SK-N-SH treated with all-trans-retinoic acid at 6 μM for 48 hours (cell line): ENCODE measurements at regions not wholly inside any gene's neighbourhood (a gene's known extent, or its start where the extent isn't known, plus 50 kb on each side); places are given as distances from the start of the nearest gene placed in this dataset.

Experiments
- ATAC-seq: fragments of 200-7000 bp; cut with Tn5 transposase; 3 replicates; pipeline ENCODE4 v1.9.1; 2020; ENCODE audit warnings: mild to moderate bottlenecking, moderate library complexity
- ARNTL ChIP-seq: fragments of 450-650 bp; formaldehyde crosslinking; IDR thresholded peaks from 2 replicates; pipeline ENCODE4 v1.5.0; 2020; ENCODE audit warnings: low read depth, mild to moderate bottlenecking, moderate library complexity, borderline replicate concordance
- BACH2 ChIP-seq: fragments of 250-450 bp; sonication (Bioruptor Pico); IDR thresholded peaks from 2 replicates; pipeline ENCODE4 v1.9.0; 2021; ENCODE audit warnings: mild to moderate bottlenecking, borderline replicate concordance
- CREB5 ChIP-seq: fragments of 250-450 bp; sonication (Bioruptor Pico); IDR thresholded peaks from 2 replicates; pipeline ENCODE4 v1.5.1; 2020; ENCODE audit warnings: low read depth, mild to moderate bottlenecking, moderate library complexity
- CSDC2 ChIP-seq: fragments of 250-450 bp; sonication (Bioruptor Pico); IDR thresholded peaks from 2 replicates; pipeline ENCODE4 v1.5.0; 2020; ENCODE audit warnings: mild to moderate bottlenecking, moderate library complexity
- CSRNP3 ChIP-seq: fragments of 250-450 bp; sonication (Bioruptor Pico); IDR thresholded peaks from 2 replicates; pipeline ENCODE4 v1.5.1; 2021; ENCODE audit warnings: mild to moderate bottlenecking, moderate library complexity
- ESRRG ChIP-seq: fragments of 250-450 bp; sonication (Bioruptor Pico); IDR thresholded peaks from 2 replicates; pipeline ENCODE4 v1.6.1; 2021; ENCODE audit warnings: mild to moderate bottlenecking
- GLIS3 ChIP-seq: fragments of 250-450 bp; sonication (Bioruptor Pico); IDR thresholded peaks from 2 replicates; pipeline ENCODE4 v1.5.0; 2020; ENCODE audit warnings: mild to moderate bottlenecking, moderate library complexity
- ISL1 ChIP-seq: fragments of 250-450 bp; sonication (Bioruptor Pico); IDR thresholded peaks from 2 replicates; pipeline ENCODE4 v2.1.2; 2022; ENCODE audit warnings: mild to moderate bottlenecking, moderate library complexity
- OSR1 ChIP-seq: fragments of 250-450 bp; sonication (Bioruptor Pico); IDR thresholded peaks from 2 replicates; pipeline ENCODE4 v1.8.0; 2022; ENCODE audit warnings: moderate library complexity, mild to moderate bottlenecking, inconsistent platforms
- RARB ChIP-seq: fragments of 250-450 bp; sonication (Bioruptor Pico); IDR thresholded peaks from 2 replicates; pipeline ENCODE4 v1.8.0; 2021; ENCODE audit warnings: mild to moderate bottlenecking, moderate library complexity
- SNAI2 ChIP-seq: fragments of 250-450 bp; sonication (Bioruptor Pico); IDR thresholded peaks from 2 replicates; pipeline ENCODE4 v1.5.0; 2020; ENCODE audit warnings: mild to moderate bottlenecking, moderate library complexity
- TCF4 ChIP-seq: fragments of 250-450 bp; sonication (Bioruptor Pico); IDR thresholded peaks from 2 replicates; pipeline ENCODE4 v1.8.0; 2021; ENCODE audit warnings: mild to moderate bottlenecking, moderate library complexity, borderline replicate concordance
- TOX ChIP-seq: fragments of 250-450 bp; sonication (Bioruptor Pico); IDR thresholded peaks from 2 replicates; pipeline ENCODE4 v1.8.0; 2021; ENCODE audit warnings: mild to moderate bottlenecking, moderate library complexity, borderline replicate concordance
- ZC3H10 ChIP-seq: fragments of 250-450 bp; sonication (Bioruptor Pico); IDR thresholded peaks from 2 replicates; pipeline ENCODE4 v1.5.1; 2021; ENCODE audit warnings: mild to moderate bottlenecking, moderate library complexity
- ZFP3 ChIP-seq: fragments of 250-450 bp; sonication (Bioruptor Pico); IDR thresholded peaks from 2 replicates; pipeline ENCODE4 v1.5.0; 2020; ENCODE audit warnings: mild to moderate bottlenecking, moderate library complexity
- ZNF70 ChIP-seq: fragments of 450-650 bp; formaldehyde crosslinking; IDR thresholded peaks from 2 replicates; pipeline ENCODE4 v1.5.0; 2020; ENCODE audit warnings: mild to moderate bottlenecking, moderate library complexity
- ZNF8 ChIP-seq: fragments of 450-650 bp; formaldehyde crosslinking; IDR thresholded peaks from 2 replicates; pipeline ENCODE4 v1.5.0; 2020; ENCODE audit warnings: mild to moderate bottlenecking, moderate library complexity
- TF ChIP-seq, protein P1 (sequence below): fragments of 250-450 bp; sonication (Bioruptor Pico); IDR thresholded peaks from 2 replicates; pipeline ENCODE4 v1.8.0; 2020; ENCODE audit warnings: mild to moderate bottlenecking, moderate library complexity, borderline replicate concordance
- TF ChIP-seq, protein P2 (sequence below): fragments of 250-450 bp; sonication (Bioruptor Pico); IDR thresholded peaks from 2 replicates; pipeline ENCODE4 v1.5.0; 2020; ENCODE audit warnings: mild to moderate bottlenecking, moderate library complexity
- TF ChIP-seq, protein P3 (sequence below): fragments of 250-450 bp; sonication (Bioruptor Pico); IDR thresholded peaks from 2 replicates; pipeline ENCODE4 v1.8.0; 2021; ENCODE audit warnings: low read depth, mild to moderate bottlenecking, moderate library complexity, borderline replicate concordance

- no peak for ATAC-seq
- TF ChIP-seq CSDC2 (CRISPR knock-in tag) (no peak), CREB5 (CRISPR knock-in tag) (no peak), RARB (no peak), ZNF8 (CRISPR knock-in tag) (no peak), GLIS3 (CRISPR knock-in tag) (no peak), TOX (CRISPR knock-in tag) (no peak)
- TF ChIP-seq, protein P1, sequence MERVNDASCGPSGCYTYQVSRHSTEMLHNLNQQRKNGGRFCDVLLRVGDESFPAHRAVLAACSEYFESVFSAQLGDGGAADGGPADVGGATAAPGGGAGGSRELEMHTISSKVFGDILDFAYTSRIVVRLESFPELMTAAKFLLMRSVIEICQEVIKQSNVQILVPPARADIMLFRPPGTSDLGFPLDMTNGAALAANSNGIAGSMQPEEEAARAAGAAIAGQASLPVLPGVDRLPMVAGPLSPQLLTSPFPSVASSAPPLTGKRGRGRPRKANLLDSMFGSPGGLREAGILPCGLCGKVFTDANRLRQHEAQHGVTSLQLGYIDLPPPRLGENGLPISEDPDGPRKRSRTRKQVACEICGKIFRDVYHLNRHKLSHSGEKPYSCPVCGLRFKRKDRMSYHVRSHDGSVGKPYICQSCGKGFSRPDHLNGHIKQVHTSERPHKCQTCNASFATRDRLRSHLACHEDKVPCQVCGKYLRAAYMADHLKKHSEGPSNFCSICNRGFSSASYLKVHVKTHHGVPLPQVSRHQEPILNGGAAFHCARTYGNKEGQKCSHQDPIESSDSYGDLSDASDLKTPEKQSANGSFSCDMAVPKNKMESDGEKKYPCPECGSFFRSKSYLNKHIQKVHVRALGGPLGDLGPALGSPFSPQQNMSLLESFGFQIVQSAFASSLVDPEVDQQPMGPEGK: no peak
- TF ChIP-seq, protein P2, sequence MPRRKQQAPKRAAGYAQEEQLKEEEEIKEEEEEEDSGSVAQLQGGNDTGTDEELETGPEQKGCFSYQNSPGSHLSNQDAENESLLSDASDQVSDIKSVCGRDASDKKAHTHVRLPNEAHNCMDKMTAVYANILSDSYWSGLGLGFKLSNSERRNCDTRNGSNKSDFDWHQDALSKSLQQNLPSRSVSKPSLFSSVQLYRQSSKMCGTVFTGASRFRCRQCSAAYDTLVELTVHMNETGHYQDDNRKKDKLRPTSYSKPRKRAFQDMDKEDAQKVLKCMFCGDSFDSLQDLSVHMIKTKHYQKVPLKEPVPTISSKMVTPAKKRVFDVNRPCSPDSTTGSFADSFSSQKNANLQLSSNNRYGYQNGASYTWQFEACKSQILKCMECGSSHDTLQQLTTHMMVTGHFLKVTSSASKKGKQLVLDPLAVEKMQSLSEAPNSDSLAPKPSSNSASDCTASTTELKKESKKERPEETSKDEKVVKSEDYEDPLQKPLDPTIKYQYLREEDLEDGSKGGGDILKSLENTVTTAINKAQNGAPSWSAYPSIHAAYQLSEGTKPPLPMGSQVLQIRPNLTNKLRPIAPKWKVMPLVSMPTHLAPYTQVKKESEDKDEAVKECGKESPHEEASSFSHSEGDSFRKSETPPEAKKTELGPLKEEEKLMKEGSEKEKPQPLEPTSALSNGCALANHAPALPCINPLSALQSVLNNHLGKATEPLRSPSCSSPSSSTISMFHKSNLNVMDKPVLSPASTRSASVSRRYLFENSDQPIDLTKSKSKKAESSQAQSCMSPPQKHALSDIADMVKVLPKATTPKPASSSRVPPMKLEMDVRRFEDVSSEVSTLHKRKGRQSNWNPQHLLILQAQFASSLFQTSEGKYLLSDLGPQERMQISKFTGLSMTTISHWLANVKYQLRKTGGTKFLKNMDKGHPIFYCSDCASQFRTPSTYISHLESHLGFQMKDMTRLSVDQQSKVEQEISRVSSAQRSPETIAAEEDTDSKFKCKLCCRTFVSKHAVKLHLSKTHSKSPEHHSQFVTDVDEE (CRISPR knock-in tag): no peak
Measured at GRCh38 chr18:25935356-25935755, 155.1 kb downstream of the SS18 start.

DNA sequence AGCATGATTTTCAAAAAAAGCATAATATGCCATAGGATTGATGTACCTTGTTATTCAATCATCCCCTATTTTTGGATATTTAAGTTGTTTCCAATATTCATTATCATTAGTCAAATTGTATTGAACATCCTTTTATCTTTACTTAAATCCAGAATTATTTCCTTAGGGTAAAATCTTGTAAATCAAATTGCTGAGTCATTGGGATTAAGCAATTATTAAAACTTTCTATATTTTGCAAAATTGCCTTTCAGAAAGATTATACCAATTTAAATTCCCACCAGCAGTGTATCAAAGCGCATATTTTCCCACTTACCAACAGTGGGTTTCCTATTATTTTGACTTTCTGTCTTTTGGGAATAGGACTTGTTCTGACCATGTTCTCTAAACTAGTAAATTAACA is 159.3 kb downstream of the SS18 start:
- no peak for ATAC-seq

GRCh38 chr18:25929787-25930186 is 160.6 kb downstream of the SS18 start:
- ATAC-seq: no peak
- TF ChIP-seq CSRNP3 (no peak), OSR1 (CRISPR knock-in tag) (no peak), ARNTL (CRISPR knock-in tag) (no peak), ZC3H10 (CRISPR knock-in tag) (no peak), RARB (no peak), SNAI2 (CRISPR knock-in tag) (no peak), TCF4 (no peak), TOX (CRISPR knock-in tag) (no peak), CREB5 (CRISPR knock-in tag) (no peak), BACH2 (CRISPR knock-in tag) (no peak)
- TF ChIP-seq, protein P3, sequence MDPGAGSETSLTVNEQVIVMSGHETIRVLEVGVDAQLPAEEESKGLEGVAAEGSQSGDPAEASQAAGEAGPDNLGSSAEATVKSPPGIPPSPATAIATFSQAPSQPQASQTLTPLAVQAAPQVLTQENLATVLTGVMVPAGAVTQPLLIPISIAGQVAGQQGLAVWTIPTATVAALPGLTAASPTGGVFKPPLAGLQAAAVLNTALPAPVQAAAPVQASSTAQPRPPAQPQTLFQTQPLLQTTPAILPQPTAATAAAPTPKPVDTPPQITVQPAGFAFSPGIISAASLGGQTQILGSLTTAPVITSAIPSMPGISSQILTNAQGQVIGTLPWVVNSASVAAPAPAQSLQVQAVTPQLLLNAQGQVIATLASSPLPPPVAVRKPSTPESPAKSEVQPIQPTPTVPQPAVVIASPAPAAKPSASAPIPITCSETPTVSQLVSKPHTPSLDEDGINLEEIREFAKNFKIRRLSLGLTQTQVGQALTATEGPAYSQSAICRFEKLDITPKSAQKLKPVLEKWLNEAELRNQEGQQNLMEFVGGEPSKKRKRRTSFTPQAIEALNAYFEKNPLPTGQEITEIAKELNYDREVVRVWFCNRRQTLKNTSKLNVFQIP (CRISPR knock-in tag): no peak

More for the DNA sequence above, 159.3 kb downstream of the SS18 start:
- no peak for TF ChIP-seq TOX (CRISPR knock-in tag)
- TF ChIP-seq OSR1 (CRISPR knock-in tag): no peak
- no peak for TF ChIP-seq GLIS3 (CRISPR knock-in tag)
- no peak for TF ChIP-seq TCF4
- no peak for TF ChIP-seq ISL1 (CRISPR knock-in tag)
- no peak for TF ChIP-seq ARNTL (CRISPR knock-in tag)
- TF ChIP-seq, protein P1: no peak
- TF ChIP-seq, protein P2 (CRISPR knock-in tag): no peak
- no peak for TF ChIP-seq ZNF8 (CRISPR knock-in tag)
- no peak for TF ChIP-seq ZNF70
- TF ChIP-seq ZFP3 (CRISPR knock-in tag): no peak
- TF ChIP-seq ESRRG (CRISPR knock-in tag): no peak
- no peak for TF ChIP-seq RARB
